Liver (tissue), 8 donors: ENCODE measurements at regions not wholly inside any gene's neighbourhood (a gene's known extent, or its start where the extent isn't known, plus 50 kb on each side); places are given as distances from the start of the nearest gene placed in this dataset.

Experiments used
- DNase-seq: peaks from one replicate; pipeline ENCODE4 v3.0.0-alpha.2; 2017; ENCODE audit warnings: low spot score
- H3K27ac ChIP-seq, 2 donors: one replicate each; pipeline ENCODE4 v1.7.0; 2013; ENCODE audit warnings: inconsistent platforms in 2 of 2, low read length in 2 of 2, control low read depth in 1 of 2, low read depth in 1 of 2, mild to moderate bottlenecking in 1 of 2
- H3K27me3 ChIP-seq, 4 donors: one replicate each; pipeline versions ENCODE4 v1.6.1 to v1.7.0; 2013; ENCODE audit warnings: low read length in 3 of 4, inconsistent platforms in 1 of 4, mild to moderate bottlenecking in 1 of 4, moderate library complexity in 1 of 4; ENCODE audit not compliant: control insufficient read depth in 4 of 4, insufficient read depth in 4 of 4
- H3K36me3 ChIP-seq, 4 donors: one replicate each; pipeline versions ENCODE4 v1.6.1 to v1.7.0; 2013; ENCODE audit warnings: low read length in 3 of 4, mild to moderate bottlenecking in 3 of 4, low read depth in 1 of 4, moderate library complexity in 1 of 4; ENCODE audit not compliant: control insufficient read depth in 4 of 4, insufficient read depth in 3 of 4
- H3K4me1 ChIP-seq, 4 donors: one replicate each; pipeline versions ENCODE4 v1.6.1 to v1.7.0; 2013; ENCODE audit warnings: low read length in 3 of 4, mild to moderate bottlenecking in 3 of 4, moderate library complexity in 1 of 4; ENCODE audit not compliant: control insufficient read depth in 4 of 4, insufficient read depth in 4 of 4
- H3K4me3 ChIP-seq, 3 donors: one replicate each; pipeline versions ENCODE4 v1.6.1 to v1.7.0; 2013; ENCODE audit warnings: low read length in 3 of 3, control low read depth in 1 of 3, low read depth in 1 of 3, mild to moderate bottlenecking in 1 of 3
- H3K9ac ChIP-seq, 2 donors: one replicate each; pipeline ENCODE4 v1.7.0; 2013; ENCODE audit warnings: low read length in 2 of 2, mild to moderate bottlenecking in 2 of 2, moderate library complexity in 2 of 2, control low read depth in 1 of 2, low read depth in 1 of 2
- H3K9me3 ChIP-seq, 4 donors: one replicate each; pipeline versions ENCODE4 v1.6.1 to v1.7.0; 2013; ENCODE audit warnings: low read length in 3 of 4; ENCODE audit not compliant: control insufficient read depth in 4 of 4
- CTCF ChIP-seq: fragments of 150-350 bp; IDR thresholded peaks from 2 replicates; pipeline ENCODE4 v1.5.1; 2017; ENCODE audit warnings: improper control_type of control experiment, low read depth, low read length; ENCODE audit not compliant: missing input control
- EGR1 ChIP-seq, 2 donors: IDR thresholded peaks; 2 replicates each; pipeline ENCODE4 v1.6.1; 2016 to 2018; ENCODE audit warnings: antibody characterized with exemption in 2 of 2, low read depth in 2 of 2
- GABPA ChIP-seq, 2 donors: IDR thresholded peaks in 1 of 2; conservative IDR thresholded peaks in 1 of 2; 2 replicates each; pipeline ENCODE4 v1.6.1; 2016; ENCODE audit warnings: antibody characterized with exemption in 2 of 2, mild to moderate bottlenecking in 1 of 2, moderate library complexity in 1 of 2
- HNF4G ChIP-seq: IDR thresholded peaks from 2 replicates; pipeline ENCODE4 v1.6.1; 2016; ENCODE audit warnings: antibody characterized with exemption
- NR2F2 ChIP-seq: IDR thresholded peaks from 2 replicates; pipeline ENCODE4 v1.6.1; 2016; ENCODE audit warnings: antibody characterized with exemption
- RAD21 ChIP-seq, 2 donors: IDR thresholded peaks; 2 replicates each; pipeline ENCODE4 v1.6.1; 2016; ENCODE audit warnings: antibody characterized with exemption in 2 of 2, mild to moderate bottlenecking in 2 of 2
- REST ChIP-seq: IDR thresholded peaks from 2 replicates; pipeline ENCODE4 v1.6.1; 2016; ENCODE audit warnings: antibody characterized with exemption, mild to moderate bottlenecking
- RXRA ChIP-seq, 2 donors: IDR thresholded peaks; 2 replicates each; pipeline ENCODE4 v1.6.1; 2017 to 2018; ENCODE audit warnings: antibody characterized with exemption in 2 of 2, mild to moderate bottlenecking in 1 of 2
- TAF1 ChIP-seq: conservative IDR thresholded peaks from 2 replicates; pipeline ENCODE4 v1.6.1; 2016; ENCODE audit warnings: antibody characterized with exemption, mild to moderate bottlenecking
- WGBS: extraction: QIAGEN DNeasy Blood & Tissue Kit; methylation state at CpG from one replicate; pipeline ENCODE4 v1.1.7; 2013; 5-methylcytosine and 5-hydroxymethylcytosine counted together
- TF ChIP-seq, protein P1 (sequence below): IDR thresholded peaks from 2 replicates; pipeline ENCODE4 v1.6.1; 2016; ENCODE audit warnings: antibody characterized with exemption
- TF ChIP-seq, protein P2 (sequence below): IDR thresholded peaks from 2 replicates; pipeline ENCODE4 v1.6.1; 2016; ENCODE audit warnings: antibody characterized with exemption
- donor health status: healthy.
- donor health status: healthy.
- donor health status: healthy.
- donor health status: healthy.
- donor health status: healthy.

DNA sequence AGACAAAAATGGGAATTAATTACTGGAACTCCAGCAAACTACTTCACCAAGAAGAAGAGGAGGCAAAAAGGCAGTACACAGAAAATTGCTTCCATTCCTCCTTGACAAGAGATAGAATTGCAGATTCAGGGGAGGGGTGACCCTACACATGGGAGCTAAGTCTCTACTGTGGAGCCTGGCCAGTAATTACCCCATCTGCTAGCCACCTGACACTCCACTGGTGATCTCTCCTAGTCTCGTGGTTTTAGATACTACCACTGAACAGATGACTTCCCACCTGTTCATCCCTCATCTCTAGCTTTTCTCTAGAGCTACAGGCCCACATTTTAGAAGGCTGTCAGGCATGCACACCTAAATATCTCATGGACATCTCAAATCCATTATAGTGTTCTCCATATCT lies 224.3 kb upstream of the NR2F2 start:
- Histone ChIP-seq H3K4me1 (no peaks in the 10 kb centered on the region), H3K9ac (no peak overlapping the region), H3K27ac (no peak overlapping the region), H3K36me3 (no peaks in the 10 kb centered on the region), H3K4me3 (no peak overlapping the region), H3K9me3 (no peaks in the 10 kb centered on the region), H3K27me3 (no peaks in the 10 kb centered on the region)
- no peak for DNase-seq
- TF ChIP-seq TAF1, result no peak
- TF ChIP-seq CTCF, result no peak
- TF ChIP-seq EGR1 (IDR thresholded peaks at IDR 0.05; ENCODE audit: low read depth in 2 of 2), result no peak
- no peak for TF ChIP-seq HNF4G
- no peak for TF ChIP-seq RXRA (IDR thresholded peaks at IDR 0.05)
- TF ChIP-seq, protein P1, sequence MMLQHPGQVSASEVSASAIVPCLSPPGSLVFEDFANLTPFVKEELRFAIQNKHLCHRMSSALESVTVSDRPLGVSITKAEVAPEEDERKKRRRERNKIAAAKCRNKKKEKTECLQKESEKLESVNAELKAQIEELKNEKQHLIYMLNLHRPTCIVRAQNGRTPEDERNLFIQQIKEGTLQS, result no peak
- TF ChIP-seq, protein P2, sequence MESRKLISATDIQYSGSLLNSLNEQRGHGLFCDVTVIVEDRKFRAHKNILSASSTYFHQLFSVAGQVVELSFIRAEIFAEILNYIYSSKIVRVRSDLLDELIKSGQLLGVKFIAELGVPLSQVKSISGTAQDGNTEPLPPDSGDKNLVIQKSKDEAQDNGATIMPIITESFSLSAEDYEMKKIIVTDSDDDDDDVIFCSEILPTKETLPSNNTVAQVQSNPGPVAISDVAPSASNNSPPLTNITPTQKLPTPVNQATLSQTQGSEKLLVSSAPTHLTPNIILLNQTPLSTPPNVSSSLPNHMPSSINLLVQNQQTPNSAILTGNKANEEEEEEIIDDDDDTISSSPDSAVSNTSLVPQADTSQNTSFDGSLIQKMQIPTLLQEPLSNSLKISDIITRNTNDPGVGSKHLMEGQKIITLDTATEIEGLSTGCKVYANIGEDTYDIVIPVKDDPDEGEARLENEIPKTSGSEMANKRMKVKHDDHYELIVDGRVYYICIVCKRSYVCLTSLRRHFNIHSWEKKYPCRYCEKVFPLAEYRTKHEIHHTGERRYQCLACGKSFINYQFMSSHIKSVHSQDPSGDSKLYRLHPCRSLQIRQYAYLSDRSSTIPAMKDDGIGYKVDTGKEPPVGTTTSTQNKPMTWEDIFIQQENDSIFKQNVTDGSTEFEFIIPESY, result no peak
- no peak for TF ChIP-seq REST
- no peak for TF ChIP-seq NR2F2
- no peak for TF ChIP-seq GABPA (IDR thresholded peaks at IDR 0.05 in 1 of 2, conservative IDR thresholded peaks at IDR 0.05 in 1 of 2)
- no peak for TF ChIP-seq RAD21 (IDR thresholded peaks at IDR 0.05)
- 92% methylated on average over 1 of the region's 1 CpG for WGBS

GRCh38 chr15:96106628-96107027 lies 223.9 kb upstream of the NR2F2 start:
- TF ChIP-seq TAF1, result no peak
- TF ChIP-seq NR2F2, result no peak
- no peak for TF ChIP-seq GABPA (IDR thresholded peaks at IDR 0.05 in 1 of 2, conservative IDR thresholded peaks at IDR 0.05 in 1 of 2)
- no peak for TF ChIP-seq REST
- no peak for DNase-seq
- Histone ChIP-seq H3K4me3 (no peak overlapping the region), H3K9ac (no peak overlapping the region), H3K9me3 (no peaks in the 10 kb centered on the region), H3K27ac (no peak overlapping the region), H3K27me3 (no peaks in the 10 kb centered on the region), H3K36me3 (no peaks in the 10 kb centered on the region), H3K4me1 (no peaks in the 10 kb centered on the region)
- 92% methylated on average over 5 of the region's 5 CpGs for WGBS
